HG02678 (cell line): ENCODE measurements at regions not wholly inside any gene's neighbourhood (a gene's known extent, or its start where the extent isn't known, plus 50 kb on each side); places are given as distances from the start of the nearest gene placed in this dataset.

Experiments used
- ATAC-seq: cut with Tn5 transposase; IDR thresholded peaks from one replicate; pipeline ENCODE4 v1.9.1; 2021; ENCODE audit warnings: mild to moderate bottlenecking, moderate library complexity; ENCODE audit not compliant: unreplicated experiment

DNA sequence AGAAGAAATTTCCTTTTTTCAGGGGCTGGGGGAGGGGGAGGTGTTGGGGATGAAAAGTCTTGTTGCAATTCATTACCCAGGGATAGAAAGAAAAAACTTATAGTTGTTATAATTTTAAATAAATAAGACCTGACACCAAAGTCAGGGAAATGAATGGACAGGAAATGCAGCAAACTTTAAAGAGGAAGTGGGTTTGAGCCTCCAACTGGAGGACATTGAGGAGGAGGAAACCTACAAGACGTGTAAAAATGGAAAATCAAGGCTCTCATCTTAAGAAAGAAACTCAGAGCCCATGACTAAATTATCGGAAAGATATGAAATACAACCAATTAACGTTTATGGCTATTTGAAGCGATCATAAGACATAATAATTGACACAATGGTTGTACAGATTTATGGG is 54.4 kb downstream of the NIBAN1 start:
- ATAC-seq, result no peak

DNA sequence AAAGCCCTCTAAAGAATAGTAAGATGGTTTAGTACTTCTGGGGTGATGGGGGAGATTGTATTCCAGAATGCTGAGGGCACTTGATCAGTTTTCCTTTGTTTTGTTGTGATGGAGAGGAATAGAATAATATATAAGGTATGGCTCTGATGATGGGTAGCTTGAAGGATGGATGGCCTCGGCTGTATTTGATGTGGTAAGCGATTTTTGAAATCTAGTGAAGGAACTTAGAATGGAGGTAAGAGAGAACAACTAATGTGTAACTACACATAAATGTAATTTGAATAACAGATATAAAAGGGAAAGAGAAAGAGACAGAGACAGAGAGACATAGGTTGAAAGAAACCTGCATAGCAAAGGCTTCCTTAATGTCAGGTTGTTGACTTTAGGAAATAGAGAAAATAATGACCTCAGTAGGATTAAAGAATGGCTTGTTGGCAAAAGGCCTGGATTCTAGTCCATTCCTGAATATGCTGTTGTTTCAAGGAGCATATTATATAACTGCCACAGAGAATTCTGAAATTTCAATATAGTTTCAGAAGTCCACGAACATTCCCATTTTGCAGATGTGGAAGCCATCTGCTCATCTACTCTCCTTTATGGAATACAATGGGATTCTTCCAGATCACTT is 58.7 kb downstream of the NIBAN1 start:
- no peak for ATAC-seq

DNA sequence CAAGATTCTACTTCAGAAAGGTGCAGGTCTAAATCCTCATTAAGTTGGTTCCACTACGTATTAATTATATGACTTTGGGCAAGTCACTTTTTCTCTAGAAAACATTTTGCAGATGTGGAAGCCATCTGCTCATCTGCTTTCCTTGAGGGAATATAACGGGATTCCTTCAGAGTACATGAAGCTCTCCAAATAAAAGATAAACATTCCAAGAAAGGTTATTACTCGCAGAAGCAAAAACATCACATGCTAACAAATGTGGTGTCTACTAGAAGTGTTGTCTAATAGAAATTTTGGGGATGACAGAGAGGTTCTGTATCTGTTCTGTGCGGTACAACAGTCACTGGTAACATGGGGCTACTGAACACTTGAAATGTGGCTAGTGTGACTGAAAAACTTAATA is 60.2 kb downstream of the NIBAN1 start:
- ATAC-seq, result no peak

DNA sequence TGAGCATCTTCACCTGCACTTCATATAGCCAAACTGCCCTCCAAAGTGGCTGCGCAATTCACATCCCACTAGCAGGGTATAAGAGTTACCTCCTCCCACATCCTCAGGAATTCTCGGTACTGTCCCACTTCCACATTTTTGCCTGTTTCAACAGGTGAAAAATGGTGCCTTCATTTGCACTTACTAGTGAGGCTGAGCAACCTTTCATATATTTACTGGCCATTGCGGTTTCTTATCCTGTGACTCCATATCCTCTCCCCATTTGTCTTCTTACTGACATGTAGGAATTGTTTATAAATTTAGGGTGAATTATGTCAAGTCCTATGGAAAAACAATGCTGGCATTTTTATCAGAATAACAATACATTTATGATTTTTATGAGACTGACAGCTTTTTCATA is 61.9 kb downstream of the NIBAN1 start:
- ATAC-seq, result no peak

DNA sequence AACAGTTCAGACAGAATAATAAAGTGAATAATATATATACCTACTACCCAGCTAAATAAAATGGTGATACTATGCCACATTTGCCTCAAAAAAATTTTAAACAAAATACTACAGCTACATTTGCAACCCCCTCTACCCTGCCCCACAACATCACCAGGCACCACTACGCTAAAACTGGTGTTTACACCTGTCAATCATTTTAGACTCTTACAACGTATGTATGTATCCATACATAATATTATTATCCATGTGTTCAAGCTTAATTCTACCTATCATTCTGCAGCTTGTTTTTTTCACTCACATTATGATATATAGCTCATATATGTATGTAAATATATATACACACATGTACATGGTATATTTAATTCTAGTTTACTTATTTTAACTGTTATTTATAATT is 62.5 kb downstream of the NIBAN1 start:
- ATAC-seq, result no peak

DNA sequence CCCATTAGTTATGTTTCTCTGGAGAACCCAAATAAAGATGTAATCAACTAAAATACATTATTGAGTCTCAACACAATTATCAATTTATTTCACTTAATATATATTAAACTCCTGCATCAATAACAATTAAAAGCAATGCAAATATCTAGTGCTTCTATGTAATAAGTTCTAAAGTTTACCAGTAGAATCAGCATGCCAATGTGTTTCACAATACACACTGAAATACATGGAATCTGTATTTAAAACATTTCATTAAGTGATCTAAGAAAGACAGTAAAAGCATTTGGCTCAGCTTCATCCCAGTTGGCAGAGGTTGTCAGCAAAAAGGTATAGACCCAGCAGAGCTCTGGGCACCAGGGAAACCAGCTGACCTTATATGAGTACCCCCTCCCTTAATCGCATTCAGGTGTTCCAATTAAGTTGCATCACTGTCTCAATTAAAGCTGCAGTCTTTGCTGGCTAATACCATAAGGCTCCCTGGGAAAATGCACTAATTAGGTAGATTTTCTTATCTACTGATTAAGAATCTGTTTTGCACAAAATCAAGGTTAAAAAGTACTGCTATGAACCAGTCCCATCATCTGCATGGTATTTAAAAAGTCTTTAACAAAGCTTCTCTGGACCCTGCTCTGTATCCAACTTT is 63.1 kb downstream of the NIBAN1 start:
- no peak for ATAC-seq

DNA sequence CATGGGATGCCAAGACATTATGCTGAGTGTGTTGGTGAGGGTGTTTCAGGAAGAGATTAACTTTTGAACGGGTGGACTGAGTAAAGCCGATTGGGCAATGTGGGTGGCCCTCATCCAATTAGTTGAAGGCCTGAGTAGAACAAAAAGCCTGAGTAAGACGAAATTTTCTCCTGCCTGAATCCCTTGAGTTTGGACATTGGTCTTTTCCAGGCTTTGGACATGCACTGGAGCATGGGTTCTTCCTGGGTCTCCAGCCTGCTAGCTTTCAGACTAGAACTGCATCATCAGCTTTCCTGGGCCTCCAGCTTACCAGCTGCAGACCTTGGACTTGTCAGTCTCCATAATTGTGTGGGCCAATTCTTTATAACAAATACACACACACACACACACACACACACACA is 63.6 kb downstream of the NIBAN1 start:
- ATAC-seq, result no peak

DNA sequence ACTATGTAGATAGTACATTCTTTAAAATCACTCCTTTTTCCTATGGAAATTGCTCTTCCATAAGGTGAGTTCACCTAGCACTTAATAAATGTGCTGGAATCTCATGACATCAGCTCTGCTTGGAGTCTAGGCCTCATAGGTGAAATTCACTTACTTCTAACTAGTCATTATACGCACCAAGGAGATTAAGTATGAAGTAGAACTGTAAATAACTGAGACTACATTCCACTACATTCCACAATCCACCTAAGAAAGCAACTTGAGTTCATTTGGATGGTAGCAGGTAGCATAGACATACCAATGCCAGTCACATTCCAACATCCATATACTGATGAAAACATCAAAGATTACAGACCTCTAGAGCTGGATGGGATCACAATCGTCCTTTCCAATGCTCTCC is 64.3 kb downstream of the NIBAN1 start:
- ATAC-seq, result no peak

DNA sequence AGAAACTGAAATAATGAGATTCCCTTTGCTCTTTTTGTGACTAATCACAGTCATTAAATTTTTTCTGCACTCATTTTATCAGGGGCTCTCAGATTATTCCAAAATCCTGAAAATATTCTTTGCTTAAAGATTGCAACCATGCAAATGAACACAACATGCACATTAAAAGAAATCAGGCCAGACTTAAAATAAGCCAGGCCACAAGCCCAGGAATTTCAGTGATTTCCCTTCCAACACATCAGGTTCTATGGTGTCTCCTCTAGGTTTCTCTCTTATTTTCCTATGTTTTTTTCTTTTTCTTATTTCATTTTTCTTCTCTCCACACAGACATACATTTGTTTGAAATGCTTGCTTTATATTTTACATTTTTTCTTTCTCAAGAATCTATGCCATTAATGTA is 65.3 kb downstream of the NIBAN1 start:
- ATAC-seq, result no peak

DNA sequence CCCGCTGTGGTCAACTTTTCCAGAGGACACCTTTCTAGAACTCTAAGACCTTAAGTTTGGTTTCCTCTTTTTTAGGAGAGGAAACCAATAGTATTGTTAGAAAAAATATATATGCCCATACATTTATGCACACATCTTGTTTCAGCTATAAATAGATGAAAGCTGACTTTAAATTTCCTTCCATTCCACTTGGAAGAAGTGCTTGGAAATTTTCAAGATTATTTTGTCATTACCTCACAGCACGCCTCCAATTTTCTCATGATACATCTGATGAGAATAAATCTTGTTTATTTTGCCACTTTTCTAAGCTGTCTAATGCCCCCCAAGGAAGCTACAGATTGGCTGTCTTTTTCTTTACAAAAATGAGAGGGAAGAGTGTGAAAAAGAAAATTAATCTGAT is 65.8 kb downstream of the NIBAN1 start:
- ATAC-seq, result no peak

DNA sequence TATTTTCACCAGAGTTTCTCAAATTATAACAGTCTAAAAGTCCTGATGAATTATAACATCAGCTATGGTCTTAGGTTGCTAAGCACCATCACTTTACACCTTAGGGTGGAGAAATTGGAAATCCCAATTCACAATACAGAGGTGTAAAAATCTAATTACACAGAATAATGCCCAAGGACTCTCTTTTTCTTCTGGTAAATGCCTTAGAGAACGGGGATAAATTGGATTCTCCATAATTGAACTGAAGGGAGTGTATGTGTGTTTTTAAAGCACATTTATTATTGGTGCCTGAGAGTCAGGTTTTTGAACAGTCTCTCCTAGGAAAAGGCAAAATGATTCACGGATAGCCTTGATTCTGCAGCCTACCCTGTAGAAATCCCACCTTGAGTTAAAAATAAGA is 66.8 kb downstream of the NIBAN1 start:
- ATAC-seq, result no peak

DNA sequence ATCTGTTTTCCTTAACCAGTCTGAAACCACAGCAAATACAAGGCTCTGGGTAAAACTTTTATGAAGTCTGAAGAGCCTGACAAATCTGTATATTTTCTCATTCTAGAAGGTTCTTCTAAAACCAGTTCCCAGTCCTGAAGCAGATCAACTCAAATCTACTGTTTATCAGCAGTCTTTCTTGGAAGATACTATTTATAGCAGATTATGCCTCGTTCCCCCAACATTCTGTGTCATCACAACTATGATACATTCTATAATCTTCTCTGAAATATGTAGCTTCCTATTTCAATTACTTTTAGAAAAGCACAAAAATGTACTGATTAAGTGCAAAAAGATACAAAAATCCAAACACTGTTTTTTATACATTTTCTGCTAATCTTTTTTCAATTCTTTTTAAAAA is 67.5 kb downstream of the NIBAN1 start:
- ATAC-seq, result no peak

DNA sequence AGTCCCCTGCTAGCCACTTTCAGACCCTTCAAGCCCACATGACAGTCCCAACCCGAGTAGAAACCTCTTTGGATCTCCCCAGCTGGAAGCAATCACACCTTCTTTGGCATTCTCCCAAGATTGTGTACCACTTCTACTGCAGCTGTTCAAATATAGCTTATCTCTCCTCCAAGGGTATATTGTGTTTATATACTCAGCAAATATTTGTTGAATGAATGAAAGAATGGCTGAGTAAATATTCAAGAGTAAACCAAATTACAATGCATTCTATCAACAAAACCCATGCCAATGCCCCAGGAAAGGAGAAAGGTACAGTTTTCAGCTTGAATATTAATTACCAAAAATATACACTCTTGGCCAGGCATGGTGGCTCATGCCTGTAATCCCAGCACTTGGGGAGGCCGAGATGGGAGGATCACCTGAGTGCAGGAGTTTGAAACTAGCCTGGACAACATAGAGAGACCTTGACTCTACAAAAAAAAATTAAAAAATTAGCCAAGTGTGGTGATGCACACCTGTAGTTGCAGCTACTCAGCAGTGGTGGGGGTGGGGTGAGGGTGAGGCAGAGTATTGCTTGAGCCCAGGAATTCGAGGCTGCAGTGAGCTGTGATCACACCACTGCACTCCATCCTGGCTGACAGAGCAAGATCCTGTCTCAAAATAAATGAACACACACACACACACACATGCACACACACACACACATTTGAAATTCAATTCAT is 68.5 kb downstream of the NIBAN1 start:
- ATAC-seq, result no peak

DNA sequence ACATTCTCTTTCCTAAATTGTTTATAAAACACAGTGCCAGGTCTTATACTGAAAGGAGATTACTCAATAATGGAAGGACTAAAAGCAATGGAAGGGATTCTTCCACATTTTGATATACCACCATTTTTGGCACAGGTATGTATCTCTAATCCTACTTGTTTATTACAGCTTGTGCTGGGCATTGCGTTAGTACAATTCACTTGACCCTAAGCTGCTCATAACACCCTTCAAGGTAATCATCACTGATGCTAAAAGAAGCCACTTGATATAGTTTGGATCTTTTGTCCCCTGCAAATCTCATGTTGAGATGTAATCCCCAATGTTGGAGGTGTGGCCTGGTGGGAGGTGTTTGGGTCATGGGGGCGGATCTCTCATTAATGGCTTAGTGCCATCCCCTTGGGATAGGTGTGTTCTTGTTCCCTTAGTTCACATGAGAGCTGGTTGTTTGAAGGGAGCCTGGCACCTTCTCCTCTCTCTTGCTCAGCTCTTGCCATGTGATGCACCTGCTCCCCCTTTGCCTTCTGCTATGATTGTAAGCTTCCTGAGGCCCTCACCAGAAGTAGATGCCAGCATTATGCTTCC is 71.1 kb downstream of the NIBAN1 start:
- no peak for ATAC-seq

DNA sequence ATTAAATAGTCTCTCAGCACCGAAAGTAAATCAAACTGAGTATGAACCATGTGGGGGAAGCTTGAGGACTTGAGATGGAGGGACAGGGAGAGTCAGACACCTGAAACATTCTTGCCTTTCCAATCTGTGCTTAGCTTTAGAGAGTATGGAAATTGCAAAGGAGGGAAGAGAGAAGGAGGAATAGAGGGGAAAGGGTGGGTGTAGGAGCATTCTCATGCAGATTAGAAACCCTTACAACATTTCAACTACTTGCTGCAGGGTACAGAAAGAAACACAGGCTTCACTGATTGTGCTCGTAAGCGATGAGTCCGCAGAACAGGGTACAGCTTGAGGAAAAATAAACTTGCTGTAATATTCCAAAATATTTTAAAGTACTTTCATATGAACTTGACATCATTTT is 73.8 kb downstream of the NIBAN1 start:
- ATAC-seq, result no peak

DNA sequence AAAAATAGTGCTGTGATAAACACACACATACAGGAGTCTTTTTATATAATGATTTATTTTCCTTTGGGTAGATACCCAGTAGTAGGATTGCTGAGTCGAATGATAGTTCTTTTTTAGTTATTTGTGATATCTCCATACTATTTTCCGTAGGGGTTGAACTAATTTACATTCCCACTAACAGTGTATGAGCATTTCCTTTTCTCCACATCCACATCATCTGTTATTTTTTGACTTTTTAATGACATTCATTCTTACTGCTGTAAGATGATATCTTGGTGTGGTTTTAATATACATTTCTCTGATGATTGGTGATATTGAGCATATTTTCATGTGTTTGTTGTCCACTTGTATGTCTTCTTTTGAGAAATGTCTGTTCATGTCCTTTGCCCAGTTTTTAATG is 78.3 kb downstream of the NIBAN1 start:
- no peak for ATAC-seq

DNA sequence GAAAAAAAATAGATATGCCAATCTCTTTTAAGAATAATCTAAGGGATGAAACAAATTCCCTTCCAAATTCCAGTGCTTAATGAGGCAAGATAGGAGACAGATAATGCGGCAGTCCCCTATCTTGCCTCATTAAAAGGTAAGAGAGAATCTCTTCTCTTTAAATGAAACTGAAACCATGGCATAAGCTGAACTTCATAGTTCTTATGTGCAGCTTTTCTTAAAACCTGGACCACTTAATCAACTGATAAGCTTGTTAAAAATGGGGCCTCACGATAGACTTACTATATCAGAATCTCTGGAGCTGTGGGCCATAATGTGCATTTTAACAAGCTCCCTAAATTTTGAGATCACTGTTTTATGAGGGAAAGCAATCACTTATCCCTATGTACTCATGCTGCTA is 79.2 kb downstream of the NIBAN1 start:
- ATAC-seq, result no peak

DNA sequence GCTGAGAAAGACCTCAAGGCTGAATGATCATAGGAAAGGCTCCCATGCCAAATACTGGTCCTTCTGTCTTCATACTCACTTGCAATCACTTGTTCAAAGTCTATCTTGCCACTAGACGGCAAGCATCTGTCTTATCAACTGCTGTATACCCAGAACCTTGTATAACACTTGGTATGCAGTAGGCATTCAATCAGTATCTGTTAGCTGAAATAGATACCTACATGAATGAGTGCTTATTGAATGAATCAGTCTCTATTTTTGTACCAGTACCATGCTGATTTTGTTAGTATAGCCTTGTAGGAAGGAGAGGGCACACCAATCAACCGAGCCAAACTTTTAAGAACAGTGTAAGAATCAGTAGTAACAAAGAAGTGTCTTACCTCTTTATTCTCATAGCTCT is 80.6 kb downstream of the NIBAN1 start:
- ATAC-seq, result no peak

DNA sequence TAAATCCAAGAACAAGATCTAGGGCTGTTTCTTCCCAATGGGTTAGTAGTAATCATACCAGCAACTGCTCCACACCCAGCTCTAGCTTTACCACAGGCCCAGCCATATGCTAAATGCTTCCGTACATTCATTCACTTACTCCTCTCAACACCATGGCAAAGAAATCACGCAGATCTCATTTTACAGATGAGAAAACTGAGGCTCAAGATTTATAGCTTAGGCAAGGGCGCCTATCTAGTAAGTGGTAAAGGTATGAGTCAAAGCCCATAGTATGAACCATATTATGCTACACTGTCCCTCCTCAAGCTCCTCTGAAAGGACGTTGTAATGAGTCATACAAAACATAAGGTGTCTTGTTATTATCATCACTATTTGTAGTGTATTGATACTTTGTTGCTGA is 82.2 kb downstream of the NIBAN1 start:
- peak; percentile 70 for ATAC-seq

DNA sequence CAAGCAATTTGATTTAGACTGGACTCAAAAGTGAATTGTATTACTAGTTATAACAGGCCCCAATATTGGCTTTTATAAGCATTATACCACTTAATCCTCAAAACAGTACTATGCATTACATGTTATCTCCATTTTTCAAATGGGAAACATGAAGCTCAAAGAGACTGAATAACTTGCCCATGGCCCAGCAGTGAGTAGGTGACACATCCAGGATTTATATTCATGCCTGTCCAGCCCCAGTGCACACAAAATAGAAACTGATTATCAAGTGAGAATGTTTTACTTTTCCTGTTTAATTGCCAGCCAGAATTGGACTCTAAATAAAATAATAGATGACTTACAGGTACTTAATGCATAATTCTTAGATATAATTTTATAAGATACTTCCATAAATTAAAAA is 82.9 kb downstream of the NIBAN1 start:
- ATAC-seq, result no peak

DNA sequence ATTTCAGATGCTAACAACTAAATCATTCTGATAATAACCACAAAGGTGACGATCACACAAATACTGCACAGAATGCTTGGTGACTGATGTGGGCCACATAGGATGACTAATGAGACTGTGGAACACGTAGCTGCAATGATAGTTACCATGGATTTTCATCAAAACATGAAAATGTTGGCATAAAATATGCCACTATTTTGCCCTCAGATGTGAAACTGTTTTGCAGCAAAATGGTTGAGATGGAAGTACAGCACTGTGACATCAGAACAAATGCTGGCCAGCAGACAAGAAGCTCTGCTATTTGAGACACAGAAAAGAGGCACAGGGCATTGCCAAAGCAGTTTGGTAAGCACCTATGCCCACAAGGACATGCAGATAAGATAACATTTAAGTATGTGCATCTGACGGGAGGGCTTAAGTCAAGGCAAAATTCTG is 83.8 kb downstream of the NIBAN1 start:
- no peak for ATAC-seq

DNA sequence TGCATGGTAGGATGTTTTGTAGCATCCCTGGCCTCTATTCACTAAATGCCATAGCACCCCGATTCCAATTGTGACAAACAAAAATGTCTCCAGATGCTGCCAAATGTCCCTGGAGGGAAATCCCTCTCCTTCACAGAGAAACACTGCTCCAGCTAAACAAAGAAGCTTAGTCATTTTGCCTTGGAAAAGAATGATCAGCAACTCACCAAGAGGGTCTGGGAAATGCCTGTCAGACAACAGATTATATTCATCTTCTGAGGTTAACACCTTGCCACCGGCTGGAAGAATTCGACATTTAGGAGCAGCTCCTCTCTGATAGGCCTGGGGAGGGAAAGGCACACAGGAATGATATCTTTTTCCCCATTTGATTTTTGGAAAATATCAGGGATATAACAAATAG is 84.4 kb downstream of the NIBAN1 start:
- no peak for ATAC-seq
